ENCODE measurements at regions not wholly inside any gene's neighbourhood (a gene's known extent, or its start where the extent isn't known, plus 50 kb on each side); places are given as distances from the start of the nearest gene placed in this dataset.

DNA sequence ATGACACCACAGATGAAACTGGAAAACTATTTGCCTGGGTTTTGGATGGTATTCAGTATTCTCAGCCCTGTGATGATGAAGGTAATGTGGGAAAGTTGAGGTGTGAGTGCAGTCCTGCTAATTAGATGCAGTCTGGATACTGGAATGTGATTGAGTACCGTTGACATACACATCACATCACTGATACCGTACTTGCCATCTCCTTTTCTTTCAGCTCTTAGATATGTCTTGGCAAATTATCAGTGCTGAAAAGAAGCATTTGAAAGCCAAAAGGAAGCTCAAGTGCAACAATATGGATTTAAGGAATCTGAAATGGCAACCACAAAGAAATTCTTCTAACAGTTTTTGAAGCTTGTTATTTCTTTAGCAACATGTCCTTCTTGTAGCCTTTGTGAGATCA lies 381.4 kb upstream of the TGFBR2 start:
- H3K27ac ChIP-seq: no peak overlapping the region
- TF ChIP-seq, protein P1, sequence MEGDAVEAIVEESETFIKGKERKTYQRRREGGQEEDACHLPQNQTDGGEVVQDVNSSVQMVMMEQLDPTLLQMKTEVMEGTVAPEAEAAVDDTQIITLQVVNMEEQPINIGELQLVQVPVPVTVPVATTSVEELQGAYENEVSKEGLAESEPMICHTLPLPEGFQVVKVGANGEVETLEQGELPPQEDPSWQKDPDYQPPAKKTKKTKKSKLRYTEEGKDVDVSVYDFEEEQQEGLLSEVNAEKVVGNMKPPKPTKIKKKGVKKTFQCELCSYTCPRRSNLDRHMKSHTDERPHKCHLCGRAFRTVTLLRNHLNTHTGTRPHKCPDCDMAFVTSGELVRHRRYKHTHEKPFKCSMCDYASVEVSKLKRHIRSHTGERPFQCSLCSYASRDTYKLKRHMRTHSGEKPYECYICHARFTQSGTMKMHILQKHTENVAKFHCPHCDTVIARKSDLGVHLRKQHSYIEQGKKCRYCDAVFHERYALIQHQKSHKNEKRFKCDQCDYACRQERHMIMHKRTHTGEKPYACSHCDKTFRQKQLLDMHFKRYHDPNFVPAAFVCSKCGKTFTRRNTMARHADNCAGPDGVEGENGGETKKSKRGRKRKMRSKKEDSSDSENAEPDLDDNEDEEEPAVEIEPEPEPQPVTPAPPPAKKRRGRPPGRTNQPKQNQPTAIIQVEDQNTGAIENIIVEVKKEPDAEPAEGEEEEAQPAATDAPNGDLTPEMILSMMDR (IDR thresholded peaks at IDR 0.05): no peak
- peaks cover 22 to 26% of the 10 kb centered on the region in 2 donors for H3K4me1 ChIP-seq (ENCODE audit: control insufficient read depth in 1 of 2, low read depth in 2 of 2)
- no peak for DNase-seq (ENCODE audit: low spot score)
- no peaks in the 10 kb centered on the region for H3K27me3 ChIP-seq (replicated peaks; ENCODE audit: insufficient read depth)
- no peaks in the 10 kb centered on the region for H3K9me3 ChIP-seq
- no peak for ATAC-seq (ENCODE audit: insufficient number of reproducible peaks, low FRiP score, low read depth)
- no peaks in the 10 kb centered on the region for H3K36me3 ChIP-seq
- H3K4me3 ChIP-seq: no peak overlapping the region

DNA sequence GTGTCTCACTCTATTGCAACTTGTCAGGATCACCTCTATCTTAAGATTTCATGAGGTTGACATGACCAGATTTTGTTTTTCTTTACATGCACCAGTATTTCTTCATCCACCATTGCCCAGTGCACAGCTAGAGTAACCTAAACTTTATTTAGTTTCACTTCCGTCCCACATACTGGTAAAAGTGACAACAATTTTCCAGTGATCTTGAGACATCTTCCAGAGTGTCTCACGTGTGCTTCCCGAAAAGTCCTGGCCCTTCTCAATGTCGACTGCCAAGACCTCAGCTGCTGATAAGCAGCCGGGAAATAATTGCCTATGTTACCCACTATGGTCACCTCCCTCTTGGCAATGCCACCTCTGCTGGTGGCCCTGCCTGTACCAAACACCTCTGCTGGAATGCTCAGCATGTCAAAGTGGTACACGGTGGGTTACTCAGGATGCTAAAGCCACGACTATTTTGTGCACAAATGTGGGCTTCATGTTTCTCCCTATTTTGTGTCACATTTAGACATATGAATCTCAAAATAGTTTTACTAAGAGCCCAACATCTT lies 379.7 kb upstream of the TGFBR2 start:
- peaks cover 22 to 30% of the 10 kb centered on the region in 2 donors for H3K4me1 ChIP-seq (ENCODE audit: control insufficient read depth in 1 of 2, low read depth in 2 of 2)
- H3K27ac ChIP-seq: peak overlapping the region; percentile 5 to 32
- DNase-seq (ENCODE audit: low spot score): no peak

DNA sequence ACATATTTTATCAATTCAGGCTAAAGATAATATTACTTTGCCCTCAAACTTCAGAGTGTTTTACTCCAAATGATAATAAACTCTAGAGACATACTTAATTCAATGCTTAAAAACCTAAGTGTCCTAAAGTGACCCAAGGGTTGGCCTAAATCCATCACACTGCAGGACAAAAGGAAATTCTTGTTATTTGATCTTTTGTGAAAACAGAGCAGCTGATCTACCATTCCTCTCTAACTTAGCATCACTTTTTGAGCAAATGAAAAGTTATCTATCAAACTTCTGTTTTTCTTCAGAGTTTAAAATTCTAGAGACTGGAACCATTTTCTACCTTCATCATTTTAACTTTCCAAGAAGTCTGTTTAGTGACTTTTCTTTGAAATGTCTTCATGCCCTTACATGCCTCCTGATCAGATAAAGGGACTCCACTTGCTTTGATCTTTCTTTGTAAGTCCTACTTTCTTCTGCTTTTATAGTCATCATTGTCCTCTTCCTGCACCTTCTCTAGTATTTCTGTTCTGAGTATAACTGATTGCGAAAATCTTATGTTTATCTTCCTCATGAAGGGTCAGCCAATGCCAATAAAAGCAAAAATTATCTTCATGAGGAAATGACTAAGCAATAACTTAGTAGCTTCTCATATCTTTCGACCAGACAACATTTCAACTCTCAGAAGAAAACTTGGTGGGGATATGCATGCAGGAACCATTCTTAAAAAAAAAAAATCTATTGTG lies 378.7 kb upstream of the TGFBR2 start:
- H3K36me3 ChIP-seq: no peaks in the 10 kb centered on the region
- ATAC-seq (ENCODE audit: insufficient number of reproducible peaks, low FRiP score, low read depth): peak; percentile 69
- peak overlapping the region; percentile 32 to 46 for H3K27ac ChIP-seq

More for the DNA sequence above, 379.7 kb upstream of the TGFBR2 start:
- no peaks in the 10 kb centered on the region for H3K27me3 ChIP-seq (replicated peaks; ENCODE audit: insufficient read depth)
- H3K4me3 ChIP-seq: no peak overlapping the region
- TF ChIP-seq, protein P1 (IDR thresholded peaks at IDR 0.05): no peak
- no peak for ATAC-seq (ENCODE audit: insufficient number of reproducible peaks, low FRiP score, low read depth)
- H3K9me3 ChIP-seq: no peaks in the 10 kb centered on the region
- no peaks in the 10 kb centered on the region for H3K36me3 ChIP-seq

DNA sequence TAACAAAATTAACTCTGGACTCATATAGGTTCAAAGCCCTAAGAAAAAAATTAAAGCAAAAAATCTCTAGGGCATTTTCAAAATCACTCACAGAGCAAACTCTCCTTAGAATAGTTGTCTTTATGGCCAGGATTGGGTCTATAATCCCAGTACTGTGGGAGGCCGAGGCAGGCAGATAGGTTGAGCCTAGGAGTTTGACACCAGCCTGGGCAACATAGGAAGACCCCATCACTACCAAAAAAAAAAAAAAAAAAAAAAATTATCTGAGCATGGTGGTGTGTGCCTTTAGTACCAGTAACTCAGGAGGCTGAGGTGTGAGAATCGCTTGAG lies 378.1 kb upstream of the TGFBR2 start:
- TF ChIP-seq, protein P1 (IDR thresholded peaks at IDR 0.05): no peak
- no peaks in the 10 kb centered on the region for H3K36me3 ChIP-seq
- H3K4me3 ChIP-seq: no peak overlapping the region
- H3K9me3 ChIP-seq: no peaks in the 10 kb centered on the region
- no peak for ATAC-seq (ENCODE audit: insufficient number of reproducible peaks, low FRiP score, low read depth)
- peak overlapping the region in 1 of 2 donors; percentile 46 for H3K27ac ChIP-seq
- H3K4me1 ChIP-seq (ENCODE audit: control insufficient read depth in 1 of 2, low read depth in 2 of 2): peaks cover 22 to 31% of the 10 kb centered on the region in 2 donors
- H3K27me3 ChIP-seq (replicated peaks; ENCODE audit: insufficient read depth): no peaks in the 10 kb centered on the region
- no peak for DNase-seq (ENCODE audit: low spot score)

More for the DNA sequence above, 378.7 kb upstream of the TGFBR2 start:
- TF ChIP-seq, protein P1 (IDR thresholded peaks at IDR 0.05): no peak
- Histone ChIP-seq H3K4me1 (ENCODE audit: control insufficient read depth in 1 of 2, low read depth in 2 of 2) (peaks cover 22 to 30% of the 10 kb centered on the region in 2 donors), H3K9me3 (no peaks in the 10 kb centered on the region), H3K4me3 (no peak overlapping the region), H3K27me3 (replicated peaks; ENCODE audit: insufficient read depth) (no peaks in the 10 kb centered on the region)
- no peak for DNase-seq (ENCODE audit: low spot score)

DNA sequence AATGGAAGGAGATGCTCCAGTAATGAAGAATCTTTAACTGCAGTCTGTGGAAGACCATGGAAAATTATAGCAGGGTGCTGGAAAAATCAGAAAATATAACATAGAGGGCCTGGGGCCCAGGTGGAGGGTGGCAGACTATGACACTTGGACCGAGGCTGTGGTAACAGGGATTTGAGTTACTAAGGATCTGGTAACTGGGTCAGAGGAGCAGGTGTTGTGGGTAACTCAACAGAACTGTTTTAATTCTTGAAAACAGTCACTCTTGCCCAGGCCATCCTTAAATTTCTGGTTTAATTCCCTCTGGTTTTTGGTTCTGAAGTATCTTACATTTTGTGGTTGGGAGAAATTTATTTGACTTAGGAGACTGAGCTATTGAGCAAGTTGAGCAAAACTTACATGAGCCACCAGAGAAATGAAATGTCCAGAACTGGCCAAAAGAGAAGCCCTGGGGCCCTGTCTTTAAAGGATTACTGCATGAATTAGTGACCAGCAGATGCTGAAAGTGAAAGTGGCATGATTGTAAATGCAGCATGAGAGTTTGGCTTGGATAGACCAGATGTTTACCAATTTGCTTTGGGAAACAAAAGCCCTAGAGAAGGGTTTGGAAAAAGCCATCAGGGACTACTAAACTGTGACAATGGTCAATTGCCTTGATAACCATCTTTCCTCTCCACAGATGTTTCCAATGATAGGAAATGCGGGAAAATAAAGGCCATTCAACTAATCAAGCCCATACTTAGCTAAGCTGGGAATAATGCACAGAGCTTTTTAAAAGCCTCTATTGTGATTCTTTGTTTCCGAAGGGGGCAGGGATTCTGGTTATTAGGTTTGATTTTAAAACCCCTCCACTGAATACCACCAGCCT lies 374.9 kb upstream of the TGFBR2 start:
- Histone ChIP-seq H3K27me3 (replicated peaks; ENCODE audit: insufficient read depth) (no peaks in the 10 kb centered on the region), H3K4me1 (ENCODE audit: control insufficient read depth in 1 of 2, low read depth in 2 of 2) (peaks cover 29 to 42% of the 10 kb centered on the region in 2 donors), H3K36me3 (no peaks in the 10 kb centered on the region), H3K27ac (no peak overlapping the region), H3K9me3 (no peaks in the 10 kb centered on the region), H3K4me3 (no peak overlapping the region)
- ATAC-seq (ENCODE audit: insufficient number of reproducible peaks, low FRiP score, low read depth): no peak
- DNase-seq (ENCODE audit: low spot score): no peak
- TF ChIP-seq, protein P1 (IDR thresholded peaks at IDR 0.05): no peak

Data from thoracic aorta (tissue), 2 donors.